ENCODE measurements at regions not wholly inside any gene's neighbourhood (a gene's known extent, or its start where the extent isn't known, plus 50 kb on each side); places are given as distances from the start of the nearest gene placed in this dataset.

GRCh38 chr9:16120231-16120641 lies 567.4 kb downstream of the CCDC171 start:
- ATAC-seq (ENCODE audit: low FRiP score) (no peak), DNase-seq (ENCODE audit: low spot score) (no peak)
- no peak for TF ChIP-seq CTCF (IDR thresholded peaks at IDR 0.05)

- DNase-seq (ENCODE audit: low spot score) (no peak), ATAC-seq (ENCODE audit: low FRiP score) (no peak)
- TF ChIP-seq CTCF (IDR thresholded peaks at IDR 0.05) = no peak
Measured at GRCh38 chr9:16120727-16121126, 567.9 kb downstream of the CCDC171 start.

- TF ChIP-seq CTCF (IDR thresholded peaks at IDR 0.05) = no peak
- ATAC-seq (ENCODE audit: low FRiP score) (no peak), DNase-seq (ENCODE audit: low spot score) (no peak)
Measured at GRCh38 chr9:16121168-16121567, 568.3 kb downstream of the CCDC171 start.

- ATAC-seq (ENCODE audit: low FRiP score) (no peak), DNase-seq (ENCODE audit: low spot score) (no peak)
- no peak for TF ChIP-seq CTCF (IDR thresholded peaks at IDR 0.05)
Measured at GRCh38 chr9:16121601-16122286, 568.9 kb downstream of the CCDC171 start.

- no peak for TF ChIP-seq CTCF (IDR thresholded peaks at IDR 0.05)
- no peak for ATAC-seq (ENCODE audit: low FRiP score)
- DNase-seq (ENCODE audit: low spot score) = no peak
Measured at GRCh38 chr9:16125629-16126028, 572.8 kb downstream of the CCDC171 start.

- ATAC-seq (ENCODE audit: low FRiP score) (no peak), DNase-seq (ENCODE audit: low spot score) (no peak)
- TF ChIP-seq CTCF (IDR thresholded peaks at IDR 0.05) = no peak
Measured at GRCh38 chr9:16126042-16126441, 573.2 kb downstream of the CCDC171 start.

GRCh38 chr9:16128003-16128402 lies 575.2 kb downstream of the CCDC171 start:
- ATAC-seq (ENCODE audit: low FRiP score) (no peak), DNase-seq (ENCODE audit: low spot score) (no peak)
- TF ChIP-seq CTCF (IDR thresholded peaks at IDR 0.05) = no peak
